OCI-LY3 (cell line): ENCODE measurements at regions not wholly inside any gene's neighbourhood (a gene's known extent, or its start where the extent isn't known, plus 50 kb on each side); places are given as distances from the start of the nearest gene placed in this dataset.

Experiments
- H2AFZ ChIP-seq: fragments of 200-600, 300-600 bp; shearing (Covaris generic); 2 replicates; pipeline ENCODE4 v1.6.0; 2014; ENCODE audit warnings: antibody characterized with exemption, low read depth, low read length
- H3K27ac ChIP-seq: fragments of 200-600, 300-600 bp; sonication (generic); 2 replicates; pipeline ENCODE4 v1.5.1; 2014; ENCODE audit warnings: mild to moderate bottlenecking, low read length, moderate library complexity, mixed read lengths
- H3K27me3 ChIP-seq: fragments of 200-600, 300-600 bp; sonication (generic); 2 replicates; pipeline ENCODE4 v1.6.1; 2014; ENCODE audit warnings: low read depth, low read length, mixed read lengths
- H3K36me3 ChIP-seq: fragments of 200-600, 300-600 bp; sonication (generic); replicated peaks from 2 replicates; pipeline ENCODE3; 2014; ENCODE audit warnings: low read depth, low read length, mixed read lengths
- H3K4me1 ChIP-seq: fragments of 300-600, 200-600 bp; sonication (generic); 2 replicates; pipeline ENCODE4 v1.6.1; 2014; ENCODE audit warnings: low read length, mixed read lengths
- H3K4me2 ChIP-seq: fragments of 200-600, 300-600 bp; sonication (generic); 2 replicates; pipeline ENCODE4 v1.6.1; 2014; ENCODE audit warnings: low read length, mixed read lengths
- H3K4me3 ChIP-seq: fragments of 300-600, 200-600 bp; sonication (generic); 2 replicates; pipeline ENCODE4 v1.5.1; 2014; ENCODE audit warnings: antibody characterized with exemption, mild to moderate bottlenecking, low read length, moderate library complexity
- H3K79me2 ChIP-seq: fragments of 300-600, 200-600 bp; shearing (Covaris generic); 2 replicates; pipeline ENCODE4 v1.6.1; 2014; ENCODE audit warnings: mild to moderate bottlenecking, low read length, mixed read lengths
- H3K9ac ChIP-seq: fragments of 300-600, 200-600 bp; shearing (Covaris generic); 2 replicates; pipeline ENCODE4 v1.6.0; 2014; ENCODE audit warnings: mild to moderate bottlenecking, low read length, moderate library complexity
- H3K9me3 ChIP-seq: fragments of 200-600, 300-600 bp; shearing (Covaris generic); 2 replicates; pipeline ENCODE4 v1.6.1; 2014; ENCODE audit warnings: low read length, mixed read lengths; ENCODE audit not compliant: insufficient read depth
- H4K20me1 ChIP-seq: fragments of 200-600, 300-600 bp; sonication (generic); 2 replicates; pipeline ENCODE4 v1.6.1; 2016; ENCODE audit warnings: low read length, mixed read lengths; ENCODE audit not compliant: insufficient read depth
- EZH2phosphoT487 ChIP-seq: fragments of 200-600 bp; shearing (Covaris generic); IDR thresholded peaks from 2 replicates; pipeline ENCODE4 v1.6.1; 2018; ENCODE audit warnings: antibody characterized with exemption, mixed run types, low read depth
- TF ChIP-seq, protein P1 (sequence below): fragments of 200-600, 300-600 bp; sonication (generic); IDR thresholded peaks from 2 replicates; pipeline ENCODE4 v1.5.1; 2014; ENCODE audit warnings: antibody characterized with exemption, low read length, low read depth

DNA sequence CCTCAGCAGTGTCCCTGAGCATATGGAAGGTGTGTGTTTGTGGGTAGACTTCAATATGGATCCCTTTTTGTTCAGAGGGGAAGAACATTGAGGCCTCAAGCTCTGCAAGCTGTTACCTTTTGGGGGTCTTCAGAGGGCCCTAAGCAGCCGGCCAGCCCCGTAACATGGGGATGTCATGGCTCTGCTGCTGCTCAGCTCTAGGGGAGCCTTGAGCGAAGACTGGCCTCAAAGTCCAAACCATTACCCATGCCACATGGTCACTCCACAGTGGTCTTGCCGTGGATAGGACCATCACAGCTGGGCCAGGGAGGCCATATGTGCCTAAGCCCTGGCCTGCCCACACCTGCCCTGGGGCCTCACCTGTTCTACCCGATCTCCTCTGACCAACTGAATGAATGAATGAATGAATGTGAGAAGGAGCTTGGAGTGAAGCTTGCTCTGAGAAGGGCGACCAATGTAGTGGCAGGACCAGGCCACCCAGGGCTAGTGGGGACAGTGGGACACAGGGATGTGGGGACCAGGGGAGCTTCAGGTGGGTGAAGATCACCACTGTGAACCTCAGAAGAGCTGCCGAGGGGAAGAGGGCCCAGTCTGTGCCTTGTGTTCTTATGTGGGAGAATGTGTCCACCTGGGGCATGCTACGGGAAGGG, 754.6 kb downstream of the BRD1 start:
- Histone ChIP-seq H3K36me3 (no peaks in the 10 kb centered on the region), H3K9ac (no peak overlapping the region), H3K4me2 (no peak overlapping the region), H4K20me1 (no peaks in the 10 kb centered on the region), H3K27me3 (no peaks in the 10 kb centered on the region), H3K9me3 (no peaks in the 10 kb centered on the region), H3K4me1 (no peaks in the 10 kb centered on the region), H2AFZ (no peak overlapping the region), H3K4me3 (no peak overlapping the region), H3K27ac (no peak overlapping the region), H3K79me2 (no peaks in the 10 kb centered on the region)
- TF ChIP-seq EZH2phosphoT487 = no peak
- TF ChIP-seq, protein P1, sequence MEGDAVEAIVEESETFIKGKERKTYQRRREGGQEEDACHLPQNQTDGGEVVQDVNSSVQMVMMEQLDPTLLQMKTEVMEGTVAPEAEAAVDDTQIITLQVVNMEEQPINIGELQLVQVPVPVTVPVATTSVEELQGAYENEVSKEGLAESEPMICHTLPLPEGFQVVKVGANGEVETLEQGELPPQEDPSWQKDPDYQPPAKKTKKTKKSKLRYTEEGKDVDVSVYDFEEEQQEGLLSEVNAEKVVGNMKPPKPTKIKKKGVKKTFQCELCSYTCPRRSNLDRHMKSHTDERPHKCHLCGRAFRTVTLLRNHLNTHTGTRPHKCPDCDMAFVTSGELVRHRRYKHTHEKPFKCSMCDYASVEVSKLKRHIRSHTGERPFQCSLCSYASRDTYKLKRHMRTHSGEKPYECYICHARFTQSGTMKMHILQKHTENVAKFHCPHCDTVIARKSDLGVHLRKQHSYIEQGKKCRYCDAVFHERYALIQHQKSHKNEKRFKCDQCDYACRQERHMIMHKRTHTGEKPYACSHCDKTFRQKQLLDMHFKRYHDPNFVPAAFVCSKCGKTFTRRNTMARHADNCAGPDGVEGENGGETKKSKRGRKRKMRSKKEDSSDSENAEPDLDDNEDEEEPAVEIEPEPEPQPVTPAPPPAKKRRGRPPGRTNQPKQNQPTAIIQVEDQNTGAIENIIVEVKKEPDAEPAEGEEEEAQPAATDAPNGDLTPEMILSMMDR = no peak

- no peak for TF ChIP-seq EZH2phosphoT487
- TF ChIP-seq, protein P1 = no peak
- H3K9me3 ChIP-seq = no peaks in the 10 kb centered on the region
- H3K79me2 ChIP-seq = no peaks in the 10 kb centered on the region
- no peaks in the 10 kb centered on the region for H4K20me1 ChIP-seq
- no peak overlapping the region for H2AFZ ChIP-seq
- H3K4me1 ChIP-seq = no peaks in the 10 kb centered on the region
- no peak overlapping the region for H3K4me3 ChIP-seq
- no peaks in the 10 kb centered on the region for H3K36me3 ChIP-seq
- no peaks in the 10 kb centered on the region for H3K27me3 ChIP-seq
- H3K9ac ChIP-seq = no peak overlapping the region
- no peak overlapping the region for H3K4me2 ChIP-seq
- no peak overlapping the region for H3K27ac ChIP-seq
These were observed 757.2 kb downstream of the BRD1 start for GRCh38 chr22:49070501-49070900.

GRCh38 chr22:49068861-49069500, 758.7 kb downstream of the BRD1 start:
- Histone ChIP-seq H3K4me2 (no peak overlapping the region), H4K20me1 (no peaks in the 10 kb centered on the region), H3K9ac (no peak overlapping the region), H3K4me1 (no peaks in the 10 kb centered on the region), H3K36me3 (no peaks in the 10 kb centered on the region), H3K27ac (no peak overlapping the region), H3K4me3 (no peak overlapping the region), H3K27me3 (no peaks in the 10 kb centered on the region), H2AFZ (no peak overlapping the region), H3K79me2 (no peaks in the 10 kb centered on the region), H3K9me3 (no peaks in the 10 kb centered on the region)
- no peak for TF ChIP-seq EZH2phosphoT487
- TF ChIP-seq, protein P1 = no peak

DNA sequence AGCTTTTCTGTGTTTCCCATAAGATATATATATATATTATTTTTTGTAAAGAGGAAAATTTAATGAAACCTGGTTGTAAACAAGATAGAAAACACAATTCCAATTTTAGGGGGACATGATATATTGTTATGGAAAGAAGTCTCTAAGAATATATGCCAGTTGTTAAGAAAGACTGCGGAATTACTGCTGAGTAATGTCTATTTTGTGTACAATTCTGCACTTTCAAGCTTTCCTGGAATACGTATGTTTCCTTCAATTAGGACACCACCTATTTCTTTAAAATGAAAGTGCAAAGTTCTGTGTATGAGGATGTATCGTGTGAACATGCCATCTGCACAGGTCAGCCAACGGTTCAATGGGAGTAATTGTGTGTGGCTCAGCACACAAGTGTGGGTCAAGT, 760.2 kb downstream of the BRD1 start:
- no peak overlapping the region for H3K4me2 ChIP-seq
- no peaks in the 10 kb centered on the region for H4K20me1 ChIP-seq
- no peaks in the 10 kb centered on the region for H3K79me2 ChIP-seq
- H3K9me3 ChIP-seq = no peaks in the 10 kb centered on the region
- H3K9ac ChIP-seq = no peak overlapping the region
- no peaks in the 10 kb centered on the region for H3K27me3 ChIP-seq
- H2AFZ ChIP-seq = no peak overlapping the region
- TF ChIP-seq EZH2phosphoT487 = no peak
- no peaks in the 10 kb centered on the region for H3K4me1 ChIP-seq
- no peaks in the 10 kb centered on the region for H3K36me3 ChIP-seq
- H3K4me3 ChIP-seq = no peak overlapping the region
- no peak overlapping the region for H3K27ac ChIP-seq
